ENCODE measurements at regions not wholly inside any gene's neighbourhood (a gene's known extent, or its start where the extent isn't known, plus 50 kb on each side); places are given as distances from the start of the nearest gene placed in this dataset.

GRCh38 chr1:213749558-213749957, 238.2 kb upstream of the PROX1 start:
- Histone ChIP-seq H2AFZ (no peak overlapping the region), H3K27me3 (no peaks in the 10 kb centered on the region), H3K4me3 (no peak overlapping the region), H3K79me2 (no peaks in the 10 kb centered on the region), H4K20me1 (ENCODE audit: insufficient read depth, poor library complexity, severe bottlenecking) (no peaks in the 10 kb centered on the region), H3K4me1 (ENCODE audit: insufficient read depth) (no peaks in the 10 kb centered on the region), H3K9me2 (replicated peaks; ENCODE audit: insufficient read depth) (no peaks in the 10 kb centered on the region), H3K27ac (no peak overlapping the region), H3K36me3 (replicated peaks; ENCODE audit: insufficient read depth, low read depth) (no peaks in the 10 kb centered on the region), H3K4me2 (no peak overlapping the region), H3K9me3 (ENCODE audit: low read depth) (no peaks in the 10 kb centered on the region)
- TF ChIP-seq EZH2phosphoT487 (IDR thresholded peaks at IDR 0.05; ENCODE audit: low read depth, severe bottlenecking, unreplicated experiment) = no peak
- TF ChIP-seq EZH2 (IDR thresholded peaks at IDR 0.05; ENCODE audit: borderline replicate concordance) = no peak
- no peak for TF ChIP-seq CTCF (IDR thresholded peaks at IDR 0.05; ENCODE audit: poor library complexity)
- no peak for DNase-seq (ENCODE audit: low spot score)
- WGBS (ENCODE audit: low lambda C conversion rate, missing lambda C conversion rate) = 81% methylated on average over 8 of the region's 8 CpGs

GRCh38 chr1:213750231-213751063, 237.3 kb upstream of the PROX1 start:
- H3K27ac ChIP-seq = no peak overlapping the region
- H3K79me2 ChIP-seq = no peaks in the 10 kb centered on the region
- no peaks in the 10 kb centered on the region for H3K9me3 ChIP-seq (ENCODE audit: low read depth)
- no peak overlapping the region for H3K4me2 ChIP-seq
- H3K36me3 ChIP-seq (replicated peaks; ENCODE audit: insufficient read depth, low read depth) = no peaks in the 10 kb centered on the region
- H4K20me1 ChIP-seq (ENCODE audit: insufficient read depth, poor library complexity, severe bottlenecking) = no peaks in the 10 kb centered on the region
- DNase-seq (ENCODE audit: low spot score) = no peak
- H3K9me2 ChIP-seq (replicated peaks; ENCODE audit: insufficient read depth) = no peaks in the 10 kb centered on the region
- no peak overlapping the region for H3K4me3 ChIP-seq
- no peak overlapping the region for H2AFZ ChIP-seq
- no peak for TF ChIP-seq CTCF (IDR thresholded peaks at IDR 0.05; ENCODE audit: poor library complexity)
- no peak for TF ChIP-seq EZH2phosphoT487 (IDR thresholded peaks at IDR 0.05; ENCODE audit: low read depth, severe bottlenecking, unreplicated experiment)
- no peak for TF ChIP-seq EZH2 (IDR thresholded peaks at IDR 0.05; ENCODE audit: borderline replicate concordance)
- H3K27me3 ChIP-seq = no peaks in the 10 kb centered on the region
- no peaks in the 10 kb centered on the region for H3K4me1 ChIP-seq (ENCODE audit: insufficient read depth)
- 50% methylated on average over 6 of the region's 6 CpGs for WGBS (ENCODE audit: low lambda C conversion rate, missing lambda C conversion rate)

GRCh38 chr1:213751064-213751397, 236.7 kb upstream of the PROX1 start:
- Histone ChIP-seq H3K27me3 (no peaks in the 10 kb centered on the region), H3K27ac (no peak overlapping the region), H3K4me3 (no peak overlapping the region), H3K36me3 (replicated peaks; ENCODE audit: insufficient read depth, low read depth) (no peaks in the 10 kb centered on the region), H2AFZ (no peak overlapping the region), H3K79me2 (no peaks in the 10 kb centered on the region), H3K4me2 (no peak overlapping the region), H3K9me2 (replicated peaks; ENCODE audit: insufficient read depth) (no peaks in the 10 kb centered on the region), H3K9me3 (ENCODE audit: low read depth) (no peaks in the 10 kb centered on the region), H4K20me1 (ENCODE audit: insufficient read depth, poor library complexity, severe bottlenecking) (no peaks in the 10 kb centered on the region), H3K4me1 (ENCODE audit: insufficient read depth) (no peaks in the 10 kb centered on the region)
- no peak for DNase-seq (ENCODE audit: low spot score)
- WGBS (ENCODE audit: low lambda C conversion rate, missing lambda C conversion rate) = 89% methylated on average over 1 of the region's 1 CpG
- TF ChIP-seq EZH2 (IDR thresholded peaks at IDR 0.05; ENCODE audit: borderline replicate concordance) (no peak), EZH2phosphoT487 (IDR thresholded peaks at IDR 0.05; ENCODE audit: low read depth, severe bottlenecking, unreplicated experiment) (no peak), CTCF (IDR thresholded peaks at IDR 0.05; ENCODE audit: poor library complexity) (no peak)

All from hepatocyte (in vitro differentiated cells).